ENCODE measurements at regions not wholly inside any gene's neighbourhood (a gene's known extent, or its start where the extent isn't known, plus 50 kb on each side); places are given as distances from the start of the nearest gene placed in this dataset.

- peaks cover 10% of the 10 kb centered on the region for H3K27me3 Mint-ChIP-seq (ENCODE audit: low read depth, poor library complexity)
- no peaks in the 10 kb centered on the region for H3K9me3 Mint-ChIP-seq
- H3K4me3 Mint-ChIP-seq: no peak overlapping the region
- DNase-seq: no peak
- no peaks in the 10 kb centered on the region for H3K36me3 Mint-ChIP-seq (ENCODE audit: low read depth)
- no peak overlapping the region for H3K27ac Mint-ChIP-seq
- peaks cover 56% of the 10 kb centered on the region for H3K4me1 Mint-ChIP-seq
- no peak for TF ChIP-seq CTCF (IDR thresholded peaks at IDR 0.05)
Measured at GRCh38 chr12:123040106-123040505, 59.6 kb downstream of the ARL6IP4 start.

GRCh38 chr12:123038966-123039365 lies 58.5 kb downstream of the ARL6IP4 start:
- Mint-ChIP-seq H3K9me3 (no peaks in the 10 kb centered on the region), H3K27me3 (ENCODE audit: low read depth, poor library complexity) (peaks cover 9% of the 10 kb centered on the region), H3K27ac (no peak overlapping the region), H3K4me1 (peaks cover 59% of the 10 kb centered on the region), H3K36me3 (ENCODE audit: low read depth) (no peaks in the 10 kb centered on the region), H3K4me3 (no peak overlapping the region)
- TF ChIP-seq CTCF (IDR thresholded peaks at IDR 0.05): no peak
- no peak for DNase-seq

- DNase-seq: no peak
Measured at GRCh38 chr12:123038486-123038885, 58.0 kb downstream of the ARL6IP4 start.

GRCh38 chr12:123037791-123038190 lies 57.3 kb downstream of the ARL6IP4 start:
- Mint-ChIP-seq H3K27me3 (ENCODE audit: low read depth, poor library complexity) (peaks cover 9% of the 10 kb centered on the region), H3K36me3 (ENCODE audit: low read depth) (no peaks in the 10 kb centered on the region), H3K9me3 (no peaks in the 10 kb centered on the region), H3K27ac (no peak overlapping the region), H3K4me3 (no peak overlapping the region), H3K4me1 (peaks cover 59% of the 10 kb centered on the region)
- no peak for DNase-seq
- TF ChIP-seq CTCF (IDR thresholded peaks at IDR 0.05): no peak

More at GRCh38 chr12:123038486-123038885, 58.0 kb downstream of the ARL6IP4 start:
- H3K9me3 Mint-ChIP-seq: no peaks in the 10 kb centered on the region
- H3K27ac Mint-ChIP-seq: no peak overlapping the region
- H3K27me3 Mint-ChIP-seq (ENCODE audit: low read depth, poor library complexity): peaks cover 9% of the 10 kb centered on the region
- no peaks in the 10 kb centered on the region for H3K36me3 Mint-ChIP-seq (ENCODE audit: low read depth)
- TF ChIP-seq CTCF (IDR thresholded peaks at IDR 0.05): no peak
- no peak overlapping the region for H3K4me3 Mint-ChIP-seq
- peaks cover 59% of the 10 kb centered on the region for H3K4me1 Mint-ChIP-seq

GRCh38 chr12:123036466-123037285 lies 56.2 kb downstream of the ARL6IP4 start:
- Mint-ChIP-seq H3K27ac (no peak overlapping the region), H3K9me3 (no peaks in the 10 kb centered on the region), H3K36me3 (ENCODE audit: low read depth) (no peaks in the 10 kb centered on the region), H3K4me3 (no peak overlapping the region), H3K4me1 (peaks cover 53% of the 10 kb centered on the region), H3K27me3 (ENCODE audit: low read depth, poor library complexity) (peaks cover 9% of the 10 kb centered on the region)
- TF ChIP-seq CTCF (IDR thresholded peaks at IDR 0.05): no peak
- no peak for DNase-seq

- H3K4me3 Mint-ChIP-seq: no peak overlapping the region
- no peaks in the 10 kb centered on the region for H3K36me3 Mint-ChIP-seq (ENCODE audit: low read depth)
- no peak overlapping the region for H3K27ac Mint-ChIP-seq
- H3K4me1 Mint-ChIP-seq: peaks cover 45% of the 10 kb centered on the region
- no peak for TF ChIP-seq CTCF (IDR thresholded peaks at IDR 0.05)
- DNase-seq: no peak
- H3K27me3 Mint-ChIP-seq (ENCODE audit: low read depth, poor library complexity): peaks cover 9% of the 10 kb centered on the region
- no peaks in the 10 kb centered on the region for H3K9me3 Mint-ChIP-seq
Measured at GRCh38 chr12:123035841-123036240, 55.4 kb downstream of the ARL6IP4 start.

Data from nephron progenitor cell (in vitro differentiated cells).